SK-MEL-5 (cell line): ENCODE measurements at regions not wholly inside any gene's neighbourhood (a gene's known extent, or its start where the extent isn't known, plus 50 kb on each side); places are given as distances from the start of the nearest gene placed in this dataset.

Experiments used
- DNase-seq: peaks from one replicate; pipeline ENCODE4 v3.0.0-alpha.2; 2016; ENCODE audit warnings: low read depth, low spot score
- in situ Hi-C: cut with HindIII; loops from 2 replicates; pipeline ENCODE4 v1.10.0; 2016; ENCODE audit warnings: low sequenced_read_pairs, high pct_unique_total_duplicates, low pct_unique_long_range_greater_than_20kb
- small RNA-seq, 2 experiments: library from RNA; depleted of rRNA; stranded (forward); fragments of <200 nt; gene quantifications; one replicate each; pipeline ENCODE3, GENCODE V24; 2014

DNA sequence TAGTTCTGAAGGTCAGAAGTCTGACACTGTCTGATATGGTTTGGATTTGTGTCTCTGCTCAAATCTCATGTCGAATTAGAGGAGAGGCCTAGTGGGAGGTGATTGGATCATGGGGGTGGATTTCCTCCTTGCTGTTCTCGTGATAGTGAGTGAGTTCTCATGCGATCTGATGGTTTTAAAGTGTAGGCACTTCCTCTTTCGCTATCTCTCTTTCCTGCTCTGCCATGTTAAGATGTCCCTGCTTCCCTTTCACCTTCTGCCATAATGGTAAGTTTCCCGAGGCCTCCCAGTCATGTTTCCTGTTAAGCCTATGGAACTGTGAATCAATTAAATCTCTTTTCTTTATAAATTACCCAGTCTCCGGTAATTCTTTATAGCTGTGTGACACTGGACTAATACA, 84.1 kb upstream of the TMTC1 start:
- in situ Hi-C loops = no loop called here
- DNase-seq = no peak

DNA sequence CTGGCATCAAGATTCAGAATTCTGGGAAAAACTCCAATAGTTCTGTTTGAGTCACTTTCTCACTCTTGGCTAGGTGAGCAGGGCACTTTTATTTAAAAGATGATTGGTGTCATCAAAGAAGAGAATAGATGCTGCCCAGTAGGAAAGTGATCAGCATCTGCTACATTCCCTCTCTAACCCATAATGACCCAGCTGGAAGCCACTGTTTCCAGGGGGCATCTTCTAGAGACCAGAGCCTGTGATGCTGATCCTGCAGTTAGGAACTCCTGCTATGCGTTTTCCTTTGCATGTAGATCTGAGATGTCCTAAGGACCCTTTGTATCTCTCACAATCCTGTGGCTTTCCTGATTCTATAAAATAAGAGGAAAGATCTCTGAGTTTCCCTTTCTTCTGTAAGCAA, 79.9 kb upstream of the TMTC1 start:
- DNase-seq = no peak

DNA sequence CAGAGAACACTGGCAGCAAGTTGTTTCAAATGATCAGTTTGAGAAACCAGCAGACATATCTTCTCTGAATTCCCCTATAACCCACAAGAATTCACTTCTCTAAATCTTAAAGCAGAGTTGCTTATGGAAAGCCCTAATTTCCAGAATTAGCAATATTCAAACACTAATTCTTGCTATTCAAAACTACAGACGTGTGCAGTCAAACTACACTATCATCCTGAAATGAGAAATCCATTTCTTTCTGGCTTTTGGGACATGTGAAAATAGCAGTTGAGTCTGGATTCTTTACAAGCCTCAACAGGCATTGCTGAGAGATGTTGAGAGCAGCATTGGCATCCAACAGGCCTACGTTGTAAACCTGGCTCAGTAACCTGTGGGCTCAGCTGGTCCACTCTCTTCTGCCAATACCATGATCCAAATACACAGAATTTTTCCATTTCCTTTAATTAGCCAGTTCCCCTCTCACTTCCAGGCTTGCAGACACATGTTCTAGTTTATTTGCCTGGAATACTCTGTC, 74.6 kb upstream of the TMTC1 start:
- no peak for DNase-seq
- in situ Hi-C loops = no loop called here

More for the DNA sequence above, 79.9 kb upstream of the TMTC1 start:
- in situ Hi-C loops = no loop called here

DNA sequence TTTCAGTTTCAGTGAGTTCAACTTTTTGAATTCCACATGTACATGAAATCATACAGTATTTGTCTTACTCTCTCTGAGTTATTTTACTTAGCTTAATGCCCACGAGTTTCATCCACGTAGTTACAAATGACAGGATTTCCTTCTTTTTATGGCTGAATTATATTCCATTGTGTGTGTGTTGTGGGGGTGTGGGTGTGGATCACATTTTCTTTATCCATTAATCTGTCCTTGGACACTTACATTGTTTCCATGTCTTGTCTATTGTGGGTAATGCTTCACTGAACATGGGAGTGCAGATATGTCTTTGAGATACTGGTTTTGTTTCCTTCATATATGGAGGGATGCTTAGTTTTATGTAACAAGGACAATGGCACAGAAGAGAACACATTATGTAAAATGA, 63.5 kb upstream of the TMTC1 start:
- in situ Hi-C loops = no loop called here
- no peak for DNase-seq

DNA sequence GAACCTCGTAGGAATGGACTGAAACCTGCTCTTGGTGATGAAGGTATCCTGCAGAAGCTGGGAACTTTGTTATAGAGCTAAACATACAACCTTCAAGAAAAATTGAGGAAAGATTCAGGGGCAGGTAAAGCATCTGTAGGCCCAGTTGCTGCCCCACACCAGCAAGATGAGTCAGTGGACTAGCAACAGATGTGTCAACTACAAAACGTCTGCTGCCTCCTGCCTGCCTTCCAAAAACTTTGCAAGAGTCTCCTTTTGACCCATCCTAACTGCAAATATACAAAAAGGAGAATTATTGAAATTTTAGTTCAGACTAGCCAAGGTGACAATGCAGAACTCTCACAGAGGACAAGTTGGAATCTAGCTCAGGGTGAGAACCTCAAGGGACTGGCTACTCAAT, 60.9 kb upstream of the TMTC1 start:
- no peak for DNase-seq
- in situ Hi-C loops = no loop called here

DNA sequence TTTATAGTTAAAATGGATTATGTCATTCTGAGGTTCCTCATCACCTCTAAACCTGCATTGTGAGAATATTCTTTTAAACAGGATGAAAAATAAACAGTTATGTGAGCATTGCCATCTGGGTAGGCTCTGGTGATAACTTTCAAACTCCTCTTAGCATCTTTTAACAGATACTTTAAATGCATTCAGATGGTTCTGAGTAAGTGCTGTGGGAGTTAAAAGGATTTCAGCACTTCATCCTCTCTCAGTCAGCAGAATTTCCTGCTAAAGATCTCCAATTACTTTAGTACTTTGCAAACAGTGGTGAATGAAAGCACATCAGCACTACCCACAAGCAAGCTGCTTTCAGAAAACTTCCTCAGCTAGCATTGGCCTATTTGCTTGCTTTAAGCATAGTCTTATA, 59.3 kb upstream of the TMTC1 start:
- no peak for DNase-seq
- in situ Hi-C loops = no loop called here

DNA sequence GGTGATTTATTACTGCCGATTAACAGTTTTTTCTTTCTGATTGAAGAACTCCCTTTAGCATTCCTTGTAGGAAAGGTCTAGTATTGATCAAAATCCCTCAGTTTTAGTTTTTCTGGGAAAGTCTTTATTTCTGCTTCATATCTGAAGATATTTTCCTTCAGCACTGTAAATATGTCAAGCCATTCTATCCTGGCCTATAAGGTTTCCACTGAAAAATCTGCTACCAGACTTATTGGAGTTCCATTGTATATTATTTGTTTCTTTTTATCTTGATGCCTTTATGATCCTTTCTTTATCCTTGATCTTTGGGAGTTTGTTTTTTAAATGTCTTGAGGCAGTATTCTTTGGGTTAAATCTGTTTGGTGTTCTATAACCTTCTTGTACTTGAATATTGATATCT, 55.0 kb upstream of the TMTC1 start:
- in situ Hi-C loops = no loop called here
- DNase-seq = no peak

Small RNAs in the stretch of these regions (small RNA-seq; reads per million reads assigned to genes)
- gene AC023511.2 (0 to 0.05 reads per million in 2 experiments), gene RNA5SP356 (0.15 to 2.6 reads per million in 2 experiments)
